Cardiac septum (tissue), 1 donor: ENCODE measurements at regions not wholly inside any gene's neighbourhood (a gene's known extent, or its start where the extent isn't known, plus 50 kb on each side); places are given as distances from the start of the nearest gene placed in this dataset.
"Not testable (repeated sequence)": the region's sequence is repeated elsewhere in the genome, so short reads cannot be mapped to it uniquely, and the experiment has no call there.

ENCODE experiments used
- DNase-seq: peaks from one replicate; pipeline ENCODE4 v3.0.0-alpha.2; 2020; ENCODE audit warnings: low spot score
- intact Hi-C: fragments of 100-400 bp; cut with DNase I; formaldehyde crosslinking; loops from one replicate; pipeline ENCODE4 v1.14.0; 2022
- donor health status: DM: no; HTN: no; CAD: no.

DNA sequence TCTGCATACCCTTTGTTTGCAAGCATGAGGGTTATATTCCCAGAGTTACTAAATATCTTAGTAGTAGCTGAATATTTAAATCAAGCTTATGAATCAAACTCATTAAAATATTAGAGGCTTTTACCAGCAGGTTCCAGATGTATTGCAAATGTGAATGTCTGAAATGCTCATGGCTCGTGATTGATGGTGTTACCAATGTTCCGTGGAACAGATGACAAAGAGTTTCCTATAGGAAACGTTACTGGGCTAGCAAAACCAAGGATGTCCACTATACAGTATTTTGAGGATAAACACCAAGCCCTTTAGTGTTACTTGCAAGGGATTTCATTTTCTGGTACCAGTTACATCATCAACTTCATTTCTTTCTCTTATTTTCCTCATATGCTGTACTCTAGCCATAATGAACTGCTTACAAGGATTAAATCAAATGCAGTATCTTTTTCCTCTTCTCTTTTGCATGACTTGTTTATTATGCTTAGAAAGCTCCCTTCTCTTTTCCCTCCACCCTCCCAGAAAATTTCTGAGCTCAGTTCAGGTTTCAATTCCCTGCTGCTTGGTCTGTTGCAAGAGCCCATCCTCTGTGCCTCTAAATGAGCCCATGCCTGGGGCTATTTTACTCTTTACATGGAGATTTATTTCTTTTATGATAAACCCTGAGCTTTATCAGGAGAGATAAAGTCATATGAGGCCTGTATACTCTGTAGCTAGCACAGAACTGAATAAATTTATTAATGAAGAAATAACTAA lies 1537.1 kb upstream of the GOT2 start:
- intact Hi-C loops = no loop called here
- no peak for DNase-seq

GRCh38 chr16:60261425-60261824 lies 1527.3 kb upstream of the GOT2 start:
- no peak for DNase-seq
- intact Hi-C loops = no loop called here

DNA sequence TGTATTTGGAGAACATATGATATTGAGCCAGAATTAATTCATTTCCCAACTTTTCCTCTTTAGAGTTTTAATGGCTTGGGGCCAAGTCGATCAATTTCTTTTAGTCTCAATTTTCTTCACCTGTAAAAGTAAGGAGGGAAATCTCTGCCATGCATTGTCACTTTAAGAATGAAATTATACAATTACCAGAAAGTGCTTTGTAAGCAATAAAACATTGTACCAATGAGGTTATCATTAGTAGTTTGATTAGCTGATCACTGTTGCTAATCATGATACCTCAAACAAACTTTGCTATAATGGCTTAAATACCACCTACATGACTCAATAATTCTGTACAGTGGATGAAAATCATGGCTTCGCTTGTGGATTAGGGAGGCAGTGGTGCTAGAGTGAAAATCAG lies 1525.8 kb upstream of the GOT2 start:
- no peak for DNase-seq
- intact Hi-C loops = no loop called here

DNA sequence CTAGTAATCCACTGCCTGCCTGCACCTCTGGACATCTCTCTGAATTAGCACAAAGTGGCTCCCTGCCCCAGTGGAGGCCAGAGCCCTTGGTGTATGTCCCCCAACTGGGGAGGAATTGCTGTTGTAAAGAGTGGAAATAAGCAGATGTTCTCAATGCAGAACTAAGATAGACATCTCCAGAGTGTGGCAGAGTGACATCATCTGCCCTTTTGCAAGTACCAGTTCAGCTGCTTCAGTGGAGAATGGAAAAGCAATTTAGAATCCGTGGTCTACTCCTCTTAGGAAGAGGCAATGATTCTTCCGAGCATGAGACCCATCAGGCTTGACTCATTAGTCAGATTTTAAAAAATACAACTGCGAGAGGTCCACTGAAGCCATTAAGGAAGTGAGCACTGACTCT lies 1512.0 kb upstream of the GOT2 start:
- intact Hi-C loops = no loop called here
- DNase-seq = no peak

GRCh38 chr16:60241671-60242070 lies 1507.6 kb upstream of the GOT2 start:
- no peak for DNase-seq
- intact Hi-C loops = no loop called here

- intact Hi-C loops = no loop called here
- no peak for DNase-seq
These were observed 1496.5 kb upstream of the GOT2 start for GRCh38 chr16:60230666-60231065.

DNA sequence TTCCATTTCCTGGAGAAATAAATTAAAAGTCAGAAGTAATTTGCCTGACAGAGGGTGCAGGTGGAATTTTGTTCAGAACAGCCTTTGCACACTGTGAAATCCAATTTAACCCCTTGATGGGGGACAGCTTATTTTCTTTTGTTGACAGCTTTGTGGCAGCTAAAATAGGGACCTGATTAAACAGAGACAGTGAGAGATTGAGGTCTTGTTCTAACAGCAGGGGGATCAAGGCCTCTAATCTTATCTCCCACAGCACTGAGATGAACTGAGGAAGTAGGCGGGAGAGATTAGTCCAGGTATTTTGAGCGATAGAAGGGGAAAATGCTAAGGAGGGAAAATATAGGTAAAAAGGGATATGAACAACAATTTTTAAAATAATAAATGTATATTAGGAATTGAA lies 1491.4 kb upstream of the GOT2 start:
- no peak for DNase-seq
- intact Hi-C loops = no loop called here

- intact Hi-C loops = no loop called here
- DNase-seq = no peak
These were observed 1483.7 kb upstream of the GOT2 start for GRCh38 chr16:60217787-60218186.

DNA sequence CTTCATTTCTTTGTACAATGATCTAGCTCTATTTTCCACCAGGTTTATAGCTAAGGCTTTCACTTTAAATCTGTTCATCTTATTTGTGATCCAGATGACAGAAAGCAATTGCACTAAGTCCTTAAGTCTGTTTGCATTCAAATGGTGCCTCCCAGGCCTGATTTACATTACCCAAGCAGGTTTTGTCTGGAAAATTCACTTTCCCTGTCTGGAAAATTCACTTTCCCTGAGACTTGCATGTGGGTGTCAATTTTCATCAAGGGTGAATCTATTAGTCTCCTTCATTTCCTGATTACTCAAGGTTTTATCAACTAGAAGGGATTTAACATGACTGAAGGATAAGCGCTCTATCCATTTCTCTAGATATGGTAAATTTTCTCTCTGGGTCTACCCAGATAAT lies 1480.2 kb upstream of the GOT2 start:
- intact Hi-C loops = no loop called here
- no peak for DNase-seq

GRCh38 chr16:60206516-60206915 lies 1472.4 kb upstream of the GOT2 start:
- intact Hi-C loops = no loop called here
- no peak for DNase-seq

GRCh38 chr16:60204181-60204580 lies 1470.1 kb upstream of the GOT2 start:
- no peak for DNase-seq
- intact Hi-C loops = no loop called here

DNA sequence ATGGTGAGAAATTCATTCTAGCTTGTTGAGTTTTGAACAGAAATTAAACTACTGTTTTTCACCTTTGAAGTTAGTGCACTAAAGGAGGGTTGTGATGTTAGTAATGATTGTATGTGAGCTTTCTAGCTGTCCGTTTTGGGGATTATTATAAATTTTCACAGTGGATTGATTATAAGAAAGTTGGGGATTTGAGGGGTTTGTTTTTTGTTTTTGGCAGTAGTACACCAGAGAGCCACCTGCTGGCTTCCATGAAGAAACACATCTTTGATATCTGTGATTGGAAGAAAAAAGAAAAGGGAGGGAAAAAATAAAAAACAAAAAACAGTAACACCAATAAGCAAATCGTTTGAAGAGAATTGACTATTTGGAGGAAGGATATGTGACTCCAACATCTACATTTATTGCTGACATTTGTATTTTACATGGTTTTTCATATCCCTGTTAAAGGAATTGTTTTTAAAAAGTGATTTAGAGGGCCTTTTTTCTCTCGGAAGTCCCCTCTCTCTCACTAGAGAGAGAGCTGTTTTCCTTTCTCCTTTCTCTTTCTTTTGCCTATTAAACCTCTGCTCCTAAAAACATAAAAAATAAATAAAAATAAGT lies 1469.5 kb upstream of the GOT2 start:
- no peak for DNase-seq
- intact Hi-C loops = no loop called here

GRCh38 chr16:60200729-60201128 lies 1466.6 kb upstream of the GOT2 start:
- DNase-seq, intact Hi-C loops: not testable (repeated sequence)

DNA sequence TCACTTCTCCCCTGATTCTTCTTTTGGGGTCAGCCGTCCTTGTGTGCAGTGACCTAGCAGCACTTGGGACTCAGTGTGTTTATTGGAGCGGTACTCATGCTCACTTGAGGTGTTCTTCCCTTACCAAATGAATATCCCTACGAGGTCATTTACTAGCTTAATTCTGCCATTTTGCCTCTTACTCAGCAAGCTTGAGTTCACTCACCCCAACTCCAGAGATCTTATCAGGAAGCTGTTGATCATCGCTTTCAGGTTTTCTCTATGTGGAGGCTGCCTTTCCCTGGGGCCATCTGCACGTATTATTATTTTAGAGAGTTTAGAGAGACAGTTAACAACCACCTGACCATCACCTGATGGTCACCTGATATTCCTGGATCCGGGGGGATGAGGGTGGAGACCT lies 1466.0 kb upstream of the GOT2 start:
- intact Hi-C loops = no loop called here
- DNase-seq = no peak

- DNase-seq = no peak
- intact Hi-C loops = no loop called here
These were observed 1465.0 kb upstream of the GOT2 start for GRCh38 chr16:60199150-60199549.

GRCh38 chr16:60181536-60181935 lies 1447.4 kb upstream of the GOT2 start:
- DNase-seq = no peak
- intact Hi-C loops = no loop called here

DNA sequence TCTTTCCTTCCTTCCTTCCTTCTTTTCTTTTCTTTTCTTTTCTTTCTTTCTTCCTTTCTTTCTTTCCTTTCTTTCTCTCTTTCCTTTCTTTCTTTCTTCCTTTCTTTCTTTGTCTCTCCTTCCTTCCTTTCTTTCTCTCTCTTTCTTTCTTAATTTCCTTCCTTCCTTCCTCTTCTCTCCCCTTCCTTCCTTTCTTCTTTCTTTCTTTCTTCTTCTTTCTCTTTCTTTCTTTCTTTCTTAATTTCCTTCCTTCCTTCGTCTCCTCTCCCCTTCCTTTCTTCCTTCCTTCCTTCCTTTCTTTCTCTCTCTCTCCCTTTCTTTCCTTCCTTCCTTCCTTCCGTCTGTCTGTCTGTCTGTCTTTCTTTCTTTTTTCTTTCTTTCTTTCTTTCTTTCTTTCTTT lies 1446.5 kb upstream of the GOT2 start:
- intact Hi-C loops = no loop called here
- no peak for DNase-seq

- intact Hi-C loops = no loop called here
- DNase-seq = no peak
These were observed 1436.1 kb upstream of the GOT2 start for GRCh38 chr16:60170196-60170595.

DNA sequence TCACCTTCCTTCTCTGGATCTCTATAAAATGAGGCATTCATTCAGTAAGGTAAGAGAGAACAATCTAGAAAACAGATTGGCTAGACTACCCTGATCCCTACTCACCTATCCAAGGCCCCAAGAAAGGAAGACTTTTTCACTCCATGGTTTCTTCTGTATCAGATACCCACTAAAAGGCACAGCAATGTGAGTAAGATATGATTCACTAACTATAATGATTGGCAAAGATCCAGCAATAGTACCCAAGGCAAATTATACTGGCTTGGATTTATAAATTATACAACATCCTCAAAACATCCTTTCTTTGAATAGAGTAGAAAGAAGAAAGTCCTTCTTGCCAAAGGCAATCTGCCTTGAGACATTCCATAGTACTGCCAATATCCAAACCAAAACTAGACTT lies 1432.0 kb upstream of the GOT2 start:
- intact Hi-C loops = no loop called here

DNA sequence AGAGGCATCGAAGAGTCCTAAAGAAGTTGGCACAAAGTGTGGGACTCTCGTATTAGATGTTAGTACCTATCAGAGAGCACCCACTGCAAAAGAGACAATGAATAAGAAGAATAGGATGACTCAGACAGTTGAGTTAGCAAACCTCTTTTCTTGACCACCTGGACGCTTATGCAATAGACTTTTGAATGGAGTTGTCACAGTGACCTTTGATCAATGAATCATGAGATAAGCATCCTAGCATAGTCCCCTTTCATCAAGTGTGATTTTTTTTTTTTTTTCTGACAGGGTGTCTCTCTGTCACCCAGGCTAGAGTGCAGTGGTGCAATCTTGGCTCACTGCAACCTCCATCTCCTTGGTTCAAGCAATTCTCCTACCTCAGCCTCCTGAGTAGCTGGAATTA lies 1417.9 kb upstream of the GOT2 start:
- intact Hi-C loops = no loop called here
- no peak for DNase-seq

More for the DNA sequence above, 1432.0 kb upstream of the GOT2 start:
- no peak for DNase-seq

- intact Hi-C loops = no loop called here
- DNase-seq = no peak
These were observed 1416.8 kb upstream of the GOT2 start for GRCh38 chr16:60150907-60151306.

- intact Hi-C loops = no loop called here
- no peak for DNase-seq
These were observed 1409.2 kb upstream of the GOT2 start for GRCh38 chr16:60143348-60143705.
